HL-60 (cell line): ENCODE measurements at regions not wholly inside any gene's neighbourhood (a gene's known extent, or its start where the extent isn't known, plus 50 kb on each side); places are given as distances from the start of the nearest gene placed in this dataset.
"Not testable (repeated sequence)": the region's sequence is repeated elsewhere in the genome, so short reads cannot be mapped to it uniquely, and the experiment has no call there.

Experiments used
- DNase-seq, 2 experiments: peaks; one replicate each; pipeline ENCODE4 v3.0.0-alpha.2; 2010 to 2020; ENCODE audit warnings: low read depth in 1 of 2, low spot score in 1 of 2
- H3K27ac ChIP-seq: fragments of 250-450 bp; sonication (Bioruptor Pico); replicated peaks from 2 replicates; pipeline ENCODE4 v1.5.1; 2020; ENCODE audit warnings: mild to moderate bottlenecking, moderate library complexity
- H3K27me3 ChIP-seq: fragments of 250-450 bp; sonication (Bioruptor Pico); 2 replicates; pipeline ENCODE4 v1.5.1; 2021; ENCODE audit warnings: mild to moderate bottlenecking, moderate library complexity; ENCODE audit not compliant: insufficient read depth, poor library complexity, severe bottlenecking
- H3K4me3 ChIP-seq: replicated peaks from 2 replicates; pipeline ENCODE4 v1.5.1; 2011; ENCODE audit warnings: mild to moderate bottlenecking, control low read depth, low read length; ENCODE audit not compliant: insufficient read depth
- CTCF ChIP-seq: IDR thresholded peaks from one replicate; pipeline ENCODE4 v1.5.1; 2011; ENCODE audit warnings: low read length, control low read depth, inconsistent platforms; ENCODE audit not compliant: insufficient read depth
- GABPA ChIP-seq: IDR thresholded peaks from 2 replicates; pipeline ENCODE4 v1.6.1; 2012; ENCODE audit warnings: low read depth
- POLR2AphosphoS5 ChIP-seq: IDR thresholded peaks from 2 replicates; pipeline ENCODE4 v1.6.1; 2012; ENCODE audit warnings: low read depth
- REST ChIP-seq: IDR thresholded peaks from 2 replicates; pipeline ENCODE4 v1.6.1; 2012; ENCODE audit warnings: low read depth; ENCODE audit not compliant: insufficient replicate concordance
- SPI1 ChIP-seq: IDR thresholded peaks from 2 replicates; pipeline ENCODE4 v1.6.1; 2012; ENCODE audit warnings: low read depth, mild to moderate bottlenecking, borderline replicate concordance

- no peak overlapping the region for H3K4me3 ChIP-seq
- H3K27ac ChIP-seq: no peak overlapping the region
- no peaks in the 10 kb centered on the region for H3K27me3 ChIP-seq
- DNase-seq: no peak
- TF ChIP-seq SPI1 (no peak), CTCF (no peak), GABPA (no peak), REST (no peak), POLR2AphosphoS5 (no peak)
These were observed 1076.3 kb upstream of the EPHA6 start for GRCh38 chr3:95738045-95738444.

GRCh38 chr3:95744896-95745295 lies 1069.5 kb upstream of the EPHA6 start:
- H3K27ac ChIP-seq, H3K4me3 ChIP-seq, H3K27me3 ChIP-seq, DNase-seq: not testable (repeated sequence)

GRCh38 chr3:95750097-95750496 lies 1064.3 kb upstream of the EPHA6 start:
- no peak for DNase-seq
- Histone ChIP-seq H3K4me3 (no peak overlapping the region), H3K27me3 (no peaks in the 10 kb centered on the region), H3K27ac (no peak overlapping the region)
- TF ChIP-seq CTCF: no peak
- no peak for TF ChIP-seq SPI1
- no peak for TF ChIP-seq GABPA
- no peak for TF ChIP-seq REST
- TF ChIP-seq POLR2AphosphoS5: no peak

GRCh38 chr3:95751509-95751908 lies 1062.9 kb upstream of the EPHA6 start:
- Histone ChIP-seq H3K27ac (no peak overlapping the region), H3K4me3 (no peak overlapping the region), H3K27me3 (no peaks in the 10 kb centered on the region)
- TF ChIP-seq REST (no peak), POLR2AphosphoS5 (no peak), SPI1 (no peak), CTCF (no peak), GABPA (no peak)
- no peak for DNase-seq
